Neural cell (in vitro differentiated cells): ENCODE measurements at regions not wholly inside any gene's neighbourhood (a gene's known extent, or its start where the extent isn't known, plus 50 kb on each side); places are given as distances from the start of the nearest gene placed in this dataset.

Experiments
- H2AFZ ChIP-seq: fragments of 200-600, 300-800 bp; sonication (generic), shearing (Covaris generic); 2 replicates; pipeline ENCODE4 v1.6.0; 2014; ENCODE audit warnings: low read depth, mild to moderate bottlenecking, antibody characterized with exemption, low read length, moderate library complexity
- H3F3A ChIP-seq: fragments of 200-600 bp; shearing (Covaris generic); 2 replicates; pipeline ENCODE4 v1.6.1; 2016; ENCODE audit warnings: mild to moderate bottlenecking, moderate library complexity, mixed read lengths, antibody characterized with exemption, low read length; ENCODE audit not compliant: insufficient read depth, poor library complexity, severe bottlenecking
- H3K27ac ChIP-seq: fragments of 200-600, 300-800 bp; sonication (generic), shearing (Covaris generic); 2 replicates; pipeline ENCODE4 v1.5.1; 2014; ENCODE audit warnings: mild to moderate bottlenecking, low read length, moderate library complexity
- H3K27me3 ChIP-seq: fragments of 300-800, 200-600 bp; sonication (generic), shearing (Covaris generic); 2 replicates; pipeline ENCODE4 v1.6.0; 2014; ENCODE audit warnings: mild to moderate bottlenecking, low read depth, low read length, moderate library complexity; ENCODE audit not compliant: insufficient read depth
- H3K36me3 ChIP-seq: fragments of 300-800, 200-600 bp; sonication (generic), shearing (Covaris generic); 2 replicates; pipeline ENCODE4 v1.5.1; 2014; ENCODE audit warnings: mild to moderate bottlenecking, antibody characterized with exemption, low read length, moderate library complexity; ENCODE audit not compliant: insufficient read depth
- H3K4me2 ChIP-seq: fragments of 300-800, 200-600 bp; sonication (generic), shearing (Covaris generic); 2 replicates; pipeline ENCODE4 v1.6.0; 2014; ENCODE audit warnings: mild to moderate bottlenecking, low read length
- H3K4me3 ChIP-seq: fragments of 300-800, 200-600 bp; sonication (generic), shearing (Covaris generic); 2 replicates; pipeline ENCODE4 v1.5.1; 2014; ENCODE audit warnings: mild to moderate bottlenecking, low read length, moderate library complexity
- H3K79me2 ChIP-seq: fragments of 200-600 bp; shearing (Covaris generic); replicated peaks from 2 replicates; pipeline ENCODE4 v1.6.0; 2014; ENCODE audit warnings: mild to moderate bottlenecking, low read length, moderate library complexity; ENCODE audit not compliant: insufficient read depth
- H3K9ac ChIP-seq: fragments of 300-800, 200-600 bp; sonication (generic), shearing (Covaris generic); 2 replicates; pipeline ENCODE4 v1.6.1; 2016; ENCODE audit warnings: mild to moderate bottlenecking, low read length, mixed read lengths
- H3K9me2 ChIP-seq: fragments of 200-600 bp; shearing (Covaris generic); 2 replicates; pipeline ENCODE4 v1.6.1; 2016; ENCODE audit warnings: mild to moderate bottlenecking, low read length, mixed read lengths; ENCODE audit not compliant: insufficient read depth
- H3K9me3 ChIP-seq: fragments of 200-600, 300-800 bp; sonication (generic), shearing (Covaris generic); 2 replicates; pipeline ENCODE4 v1.6.1; 2016; ENCODE audit warnings: mild to moderate bottlenecking, mixed run types, low read length, moderate library complexity, mixed read lengths
- H4K20me1 ChIP-seq: fragments of 200-600 bp; shearing (Covaris generic); 2 replicates; pipeline ENCODE4 v1.6.1; 2016; ENCODE audit warnings: mild to moderate bottlenecking, mixed run types; ENCODE audit not compliant: insufficient read depth
- CTCF ChIP-seq: fragments of 450-650 bp; IDR thresholded peaks from 2 replicates; pipeline ENCODE4 v1.5.1; 2014; ENCODE audit warnings: antibody characterized with exemption, mild to moderate bottlenecking, moderate library complexity; ENCODE audit not compliant: poor library complexity, severe bottlenecking
- EP300 ChIP-seq: fragments of 450-650 bp; conservative IDR thresholded peaks from 2 replicates; pipeline ENCODE4 v1.6.1; 2014; ENCODE audit warnings: antibody characterized with exemption, mild to moderate bottlenecking, moderate library complexity; ENCODE audit not compliant: poor library complexity, severe bottlenecking
- EZH2 ChIP-seq: fragments of 200-600, 300-800 bp; shearing (Covaris generic), sonication (generic); IDR thresholded peaks from 2 replicates; pipeline ENCODE4 v1.6.1; 2014; ENCODE audit warnings: antibody characterized with exemption, low read length, borderline replicate concordance, mild to moderate bottlenecking; ENCODE audit not compliant: insufficient read depth, poor library complexity, severe bottlenecking
- MXI1 ChIP-seq: fragments of 450-650 bp; conservative IDR thresholded peaks from 2 replicates; pipeline ENCODE4 v1.6.1; 2014; ENCODE audit warnings: antibody characterized with exemption, mild to moderate bottlenecking; ENCODE audit not compliant: poor library complexity, severe bottlenecking
- POLR2AphosphoS5 ChIP-seq: IDR thresholded peaks from 2 replicates; pipeline ENCODE4 v1.6.1; 2012
- RAD21 ChIP-seq: fragments of 450-650 bp; conservative IDR thresholded peaks from 2 replicates; pipeline ENCODE4 v1.6.1; 2014; ENCODE audit warnings: antibody characterized with exemption, mild to moderate bottlenecking, moderate library complexity
- SMC3 ChIP-seq: fragments of 450-650 bp; conservative IDR thresholded peaks from 2 replicates; pipeline ENCODE4 v1.6.1; 2014; ENCODE audit warnings: antibody characterized with exemption, mild to moderate bottlenecking, moderate library complexity; ENCODE audit not compliant: poor library complexity
- TAF1 ChIP-seq: IDR thresholded peaks from 2 replicates; pipeline ENCODE4 v1.6.1; 2012; ENCODE audit warnings: low read depth
- TF ChIP-seq, protein P1 (sequence below): IDR thresholded peaks from 2 replicates; pipeline ENCODE4 v1.6.1; 2012; ENCODE audit warnings: borderline replicate concordance

- peak overlapping the region; percentile 54 for H3K27ac ChIP-seq
Observed at GRCh38 chr16:47886631-47887415, 269.0 kb downstream of the ABCC12 start.

DNA sequence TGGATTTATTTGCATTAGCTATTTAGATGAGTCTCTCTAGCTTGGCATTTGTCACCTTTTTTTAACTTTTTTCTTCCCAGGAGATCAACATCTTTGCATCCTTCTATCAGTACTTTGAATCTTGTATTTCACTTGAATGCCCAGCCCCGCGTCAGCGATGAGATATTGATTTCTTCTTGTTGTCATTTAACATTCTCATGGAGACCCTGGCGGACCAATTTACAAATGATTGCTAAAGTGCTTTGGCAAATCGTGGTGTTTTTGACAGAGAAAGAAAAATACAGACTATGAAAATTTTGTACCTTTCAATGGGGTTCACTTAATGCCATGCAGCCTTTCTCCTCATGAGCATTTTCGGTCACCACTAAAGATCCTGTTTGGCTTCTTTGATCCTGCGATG, 269.7 kb downstream of the ABCC12 start:
- Histone ChIP-seq H3K9ac (no peak overlapping the region), H2AFZ (no peak overlapping the region), H3K9me3 (no peaks in the 10 kb centered on the region), H4K20me1 (no peaks in the 10 kb centered on the region), H3K4me3 (peak overlapping the region; percentile 36), H3F3A (peaks cover 15% of the 10 kb centered on the region), H3K4me2 (peak overlapping the region; percentile 6), H3K27me3 (no peaks in the 10 kb centered on the region), H3K27ac (peak overlapping the region; percentile 54), H3K79me2 (no peaks in the 10 kb centered on the region), H3K9me2 (no peaks in the 10 kb centered on the region), H3K36me3 (no peaks in the 10 kb centered on the region)
- TF ChIP-seq, protein P1, sequence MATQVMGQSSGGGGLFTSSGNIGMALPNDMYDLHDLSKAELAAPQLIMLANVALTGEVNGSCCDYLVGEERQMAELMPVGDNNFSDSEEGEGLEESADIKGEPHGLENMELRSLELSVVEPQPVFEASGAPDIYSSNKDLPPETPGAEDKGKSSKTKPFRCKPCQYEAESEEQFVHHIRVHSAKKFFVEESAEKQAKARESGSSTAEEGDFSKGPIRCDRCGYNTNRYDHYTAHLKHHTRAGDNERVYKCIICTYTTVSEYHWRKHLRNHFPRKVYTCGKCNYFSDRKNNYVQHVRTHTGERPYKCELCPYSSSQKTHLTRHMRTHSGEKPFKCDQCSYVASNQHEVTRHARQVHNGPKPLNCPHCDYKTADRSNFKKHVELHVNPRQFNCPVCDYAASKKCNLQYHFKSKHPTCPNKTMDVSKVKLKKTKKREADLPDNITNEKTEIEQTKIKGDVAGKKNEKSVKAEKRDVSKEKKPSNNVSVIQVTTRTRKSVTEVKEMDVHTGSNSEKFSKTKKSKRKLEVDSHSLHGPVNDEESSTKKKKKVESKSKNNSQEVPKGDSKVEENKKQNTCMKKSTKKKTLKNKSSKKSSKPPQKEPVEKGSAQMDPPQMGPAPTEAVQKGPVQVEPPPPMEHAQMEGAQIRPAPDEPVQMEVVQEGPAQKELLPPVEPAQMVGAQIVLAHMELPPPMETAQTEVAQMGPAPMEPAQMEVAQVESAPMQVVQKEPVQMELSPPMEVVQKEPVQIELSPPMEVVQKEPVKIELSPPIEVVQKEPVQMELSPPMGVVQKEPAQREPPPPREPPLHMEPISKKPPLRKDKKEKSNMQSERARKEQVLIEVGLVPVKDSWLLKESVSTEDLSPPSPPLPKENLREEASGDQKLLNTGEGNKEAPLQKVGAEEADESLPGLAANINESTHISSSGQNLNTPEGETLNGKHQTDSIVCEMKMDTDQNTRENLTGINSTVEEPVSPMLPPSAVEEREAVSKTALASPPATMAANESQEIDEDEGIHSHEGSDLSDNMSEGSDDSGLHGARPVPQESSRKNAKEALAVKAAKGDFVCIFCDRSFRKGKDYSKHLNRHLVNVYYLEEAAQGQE = no peak
- peak; percentile 35 for TF ChIP-seq POLR2AphosphoS5

More at GRCh38 chr16:47886631-47887415, 269.0 kb downstream of the ABCC12 start:
- Histone ChIP-seq H3K4me3 (peak overlapping the region; percentile 36), H3K79me2 (no peaks in the 10 kb centered on the region), H3F3A (peaks cover 15% of the 10 kb centered on the region), H4K20me1 (no peaks in the 10 kb centered on the region), H3K4me2 (no peak overlapping the region), H2AFZ (no peak overlapping the region), H3K9ac (peak overlapping the region; percentile 14), H3K9me3 (no peaks in the 10 kb centered on the region), H3K9me2 (no peaks in the 10 kb centered on the region), H3K36me3 (no peaks in the 10 kb centered on the region), H3K27me3 (no peaks in the 10 kb centered on the region)
- peak; percentile 18 for TF ChIP-seq MXI1
- peak; percentile 43 for TF ChIP-seq RAD21
- TF ChIP-seq EZH2 = no peak
- peak; percentile 98 for TF ChIP-seq POLR2AphosphoS5
- TF ChIP-seq TAF1 = no peak
- TF ChIP-seq CTCF = no peak
- peak; percentile 88 for TF ChIP-seq EP300
- TF ChIP-seq, protein P1 = peak; percentile 98
- peak; percentile 7 for TF ChIP-seq SMC3
